Colonic mucosa (tissue), 4 donors: ENCODE measurements at regions not wholly inside any gene's neighbourhood (a gene's known extent, or its start where the extent isn't known, plus 50 kb on each side); places are given as distances from the start of the nearest gene placed in this dataset.
"Not testable (repeated sequence)": the region's sequence is repeated elsewhere in the genome, so short reads cannot be mapped to it uniquely, and the experiment has no call there.

ENCODE experiments used
- DNase-seq: peaks from one replicate; pipeline ENCODE4 v3.0.0-alpha.2; 2020
- H3K27ac ChIP-seq: fragments of 200-600 bp; one replicate; pipeline ENCODE4 v1.8.0; 2021
- H3K27me3 ChIP-seq: fragments of 200-600 bp; one replicate; pipeline ENCODE4 v1.8.0; 2021
- H3K36me3 ChIP-seq: fragments of 200-600 bp; one replicate; pipeline ENCODE4 v1.8.0; 2021
- H3K4me1 ChIP-seq: fragments of 200-600 bp; one replicate; pipeline ENCODE4 v1.8.0; 2021; ENCODE audit warnings: mild to moderate bottlenecking
- H3K4me3 ChIP-seq: fragments of 200-600 bp; one replicate; pipeline ENCODE4 v1.8.0; 2021
- H3K9ac ChIP-seq, 2 donors: one replicate each; pipeline ENCODE4 v1.7.0; 2013; ENCODE audit warnings: control low read depth in 2 of 2, low read depth in 2 of 2, low read length in 2 of 2
- H3K9me3 ChIP-seq: fragments of 200-600 bp; one replicate; pipeline ENCODE4 v1.8.0; 2021
- CTCF ChIP-seq: fragments of 200-600 bp; IDR thresholded peaks from one replicate; pipeline ENCODE4 v1.8.0; 2022; ENCODE audit warnings: antibody characterized with exemption, mild to moderate bottlenecking
- intact Hi-C: fragments of 100-400 bp; cut with DNase I; formaldehyde crosslinking; loops from one replicate; pipeline ENCODE4 v1.14.1; 2022
- donor health status: healthy.
- donor health status: DM: no; HTN: no; CAD: no.
- donor health status: DM: no; HTN: no; CAD: no.

GRCh38 chr15:39414201-39414600 is 166.7 kb upstream of the THBS1 start:
- no peak for TF ChIP-seq CTCF
- H3K27me3 ChIP-seq: no peaks in the 10 kb centered on the region
- DNase-seq: no peak
- no peaks in the 10 kb centered on the region for H3K9me3 ChIP-seq
- H3K27ac ChIP-seq: no peak overlapping the region
- no peaks in the 10 kb centered on the region for H3K4me1 ChIP-seq
- no peak overlapping the region for H3K4me3 ChIP-seq
- H3K36me3 ChIP-seq: no peaks in the 10 kb centered on the region
- no peak overlapping the region for H3K9ac ChIP-seq
- intact Hi-C loops: no loop called here

- no peak overlapping the region for H3K27ac ChIP-seq
- intact Hi-C loops: no loop called here
- no peak for DNase-seq
Observed at GRCh38 chr15:39415634-39416033, 165.2 kb upstream of the THBS1 start.

GRCh38 chr15:39416258-39416657 is 164.6 kb upstream of the THBS1 start:
- intact Hi-C loops: no loop called here
- no peaks in the 10 kb centered on the region for H3K27me3 ChIP-seq

More at GRCh38 chr15:39415634-39416033, 165.2 kb upstream of the THBS1 start:
- H3K36me3 ChIP-seq: no peaks in the 10 kb centered on the region
- H3K9me3 ChIP-seq: no peaks in the 10 kb centered on the region
- H3K9ac ChIP-seq: no peak overlapping the region
- H3K27me3 ChIP-seq: no peaks in the 10 kb centered on the region
- no peak for TF ChIP-seq CTCF
- H3K4me1 ChIP-seq: no peaks in the 10 kb centered on the region
- H3K4me3 ChIP-seq: no peak overlapping the region

GRCh38 chr15:39417366-39418134 is 163.3 kb upstream of the THBS1 start:
- intact Hi-C loops: no loop called here
- Histone ChIP-seq H3K4me3 (no peak overlapping the region), H3K9ac (no peak overlapping the region), H3K9me3 (no peaks in the 10 kb centered on the region), H3K4me1 (no peaks in the 10 kb centered on the region), H3K27me3 (no peaks in the 10 kb centered on the region), H3K27ac (no peak overlapping the region), H3K36me3 (no peaks in the 10 kb centered on the region)
- no peak for DNase-seq
- TF ChIP-seq CTCF: no peak

More at GRCh38 chr15:39416258-39416657, 164.6 kb upstream of the THBS1 start:
- Histone ChIP-seq H3K36me3 (no peaks in the 10 kb centered on the region), H3K4me1 (no peaks in the 10 kb centered on the region), H3K4me3 (no peak overlapping the region), H3K27ac (no peak overlapping the region), H3K9me3 (no peaks in the 10 kb centered on the region), H3K9ac (no peak overlapping the region)
- no peak for DNase-seq
- no peak for TF ChIP-seq CTCF

GRCh38 chr15:39419651-39420050 is 161.2 kb upstream of the THBS1 start:
- intact Hi-C loops: no loop called here
- Histone ChIP-seq H3K9me3 (no peaks in the 10 kb centered on the region), H3K4me3 (no peak overlapping the region), H3K9ac (no peak overlapping the region), H3K4me1 (no peaks in the 10 kb centered on the region), H3K36me3 (no peaks in the 10 kb centered on the region), H3K27ac (no peak overlapping the region), H3K27me3 (no peaks in the 10 kb centered on the region)
- DNase-seq: no peak
- TF ChIP-seq CTCF: no peak

GRCh38 chr15:39420123-39420852 is 160.6 kb upstream of the THBS1 start:
- H3K9ac ChIP-seq, DNase-seq, H3K27me3 ChIP-seq, H3K4me3 ChIP-seq, H3K36me3 ChIP-seq, intact Hi-C loops, H3K9me3 ChIP-seq, H3K4me1 ChIP-seq, H3K27ac ChIP-seq: not testable (repeated sequence)

GRCh38 chr15:39420853-39421192 is 160.1 kb upstream of the THBS1 start:
- H3K36me3 ChIP-seq, H3K27ac ChIP-seq, H3K4me3 ChIP-seq, H3K27me3 ChIP-seq, DNase-seq, intact Hi-C loops, H3K9ac ChIP-seq, H3K9me3 ChIP-seq, H3K4me1 ChIP-seq: not testable (repeated sequence)
